KMS-11 (cell line): ENCODE measurements at regions not wholly inside any gene's neighbourhood (a gene's known extent, or its start where the extent isn't known, plus 50 kb on each side); places are given as distances from the start of the nearest gene placed in this dataset.

Experiments
- H2AFZ ChIP-seq: fragments of 200-600 bp; sonication (generic); 2 replicates; pipeline ENCODE4 v1.6.1; 2016; ENCODE audit warnings: antibody characterized with exemption, mixed run types, low read depth
- H3K27ac ChIP-seq: fragments of 200-600 bp; sonication (generic); 2 replicates; pipeline ENCODE4 v1.6.1; 2016; ENCODE audit warnings: mild to moderate bottlenecking, mixed run types
- H3K27me3 ChIP-seq: fragments of 200-600 bp; sonication (generic); 2 replicates; pipeline ENCODE4 v1.6.1; 2017; ENCODE audit warnings: mild to moderate bottlenecking, low read depth, mixed run types, moderate library complexity; ENCODE audit not compliant: insufficient read depth
- H3K36me3 ChIP-seq: fragments of 200-600 bp; sonication (generic); 2 replicates; pipeline ENCODE4 v1.6.1; 2017; ENCODE audit warnings: mild to moderate bottlenecking, mixed run types; ENCODE audit not compliant: insufficient read depth
- H3K4me1 ChIP-seq: fragments of 200-600 bp; sonication (generic); 2 replicates; pipeline ENCODE4 v1.6.1; 2016; ENCODE audit warnings: mild to moderate bottlenecking, low read depth, mixed run types; ENCODE audit not compliant: poor library complexity, severe bottlenecking
- H3K4me2 ChIP-seq: fragments of 200-600 bp; sonication (generic); 2 replicates; pipeline ENCODE4 v1.7.0; 2016; ENCODE audit warnings: mild to moderate bottlenecking, mixed run types
- H3K4me3 ChIP-seq: fragments of 200-600 bp; sonication (generic); IDR thresholded peaks from 2 replicates; pipeline ENCODE4 v1.6.1; 2017; ENCODE audit warnings: low read depth, low read length, mixed read lengths; ENCODE audit not compliant: insufficient read depth
- H3K79me2 ChIP-seq: fragments of 200-600 bp; sonication (generic); 2 replicates; pipeline ENCODE4 v1.6.1; 2016; ENCODE audit warnings: low read depth, mixed run types; ENCODE audit not compliant: insufficient read depth
- H3K9ac ChIP-seq: fragments of 200-600 bp; sonication (generic); 2 replicates; pipeline ENCODE4 v1.6.1; 2016; ENCODE audit warnings: mild to moderate bottlenecking, mixed run types
- H4K20me1 ChIP-seq: fragments of 200-600 bp; sonication (generic); 2 replicates; pipeline ENCODE4 v1.6.1; 2016; ENCODE audit warnings: mild to moderate bottlenecking, mixed run types; ENCODE audit not compliant: insufficient read depth
- CTCF ChIP-seq: fragments of 200-600 bp; sonication (generic); conservative IDR thresholded peaks from 2 replicates; pipeline ENCODE4 v1.6.1; 2017; ENCODE audit warnings: low read depth, mild to moderate bottlenecking, antibody characterized with exemption, low read length, moderate library complexity, mixed read lengths

GRCh38 chr2:161522796-161523195 is 101.4 kb upstream of the SLC4A10 start:
- H4K20me1 ChIP-seq: no peaks in the 10 kb centered on the region
- no peaks in the 10 kb centered on the region for H3K4me1 ChIP-seq
- H3K27ac ChIP-seq: no peak overlapping the region
- no peaks in the 10 kb centered on the region for H3K79me2 ChIP-seq
- no peak overlapping the region for H2AFZ ChIP-seq
- no peak overlapping the region for H3K4me2 ChIP-seq
- H3K27me3 ChIP-seq: no peaks in the 10 kb centered on the region
- H3K36me3 ChIP-seq: no peaks in the 10 kb centered on the region
- H3K9ac ChIP-seq: no peak overlapping the region
- H3K4me3 ChIP-seq: no peak overlapping the region
- TF ChIP-seq CTCF: no peak

- no peak for TF ChIP-seq CTCF
- Histone ChIP-seq H3K4me3 (no peak overlapping the region), H3K36me3 (no peaks in the 10 kb centered on the region), H3K9ac (no peak overlapping the region), H2AFZ (no peak overlapping the region), H4K20me1 (no peaks in the 10 kb centered on the region), H3K4me1 (no peaks in the 10 kb centered on the region), H3K27me3 (no peaks in the 10 kb centered on the region), H3K27ac (no peak overlapping the region), H3K4me2 (no peak overlapping the region), H3K79me2 (no peaks in the 10 kb centered on the region)
Measured at GRCh38 chr2:161533218-161533617, 91.0 kb upstream of the SLC4A10 start.

GRCh38 chr2:161546635-161547034 is 77.6 kb upstream of the SLC4A10 start:
- H3K27ac ChIP-seq: no peak overlapping the region
- H3K79me2 ChIP-seq: no peaks in the 10 kb centered on the region
- H3K4me1 ChIP-seq: no peaks in the 10 kb centered on the region

GRCh38 chr2:161547130-161547529 is 77.1 kb upstream of the SLC4A10 start:
- Histone ChIP-seq H3K36me3 (no peaks in the 10 kb centered on the region), H4K20me1 (no peaks in the 10 kb centered on the region), H3K27ac (no peak overlapping the region), H3K4me3 (no peak overlapping the region), H3K9ac (no peak overlapping the region), H3K4me1 (no peaks in the 10 kb centered on the region), H3K27me3 (no peaks in the 10 kb centered on the region), H3K79me2 (no peaks in the 10 kb centered on the region), H3K4me2 (no peak overlapping the region), H2AFZ (no peak overlapping the region)
- no peak for TF ChIP-seq CTCF

More at GRCh38 chr2:161546635-161547034, 77.6 kb upstream of the SLC4A10 start:
- H3K36me3 ChIP-seq: no peaks in the 10 kb centered on the region
- no peak overlapping the region for H2AFZ ChIP-seq
- no peaks in the 10 kb centered on the region for H4K20me1 ChIP-seq
- no peak overlapping the region for H3K4me3 ChIP-seq
- TF ChIP-seq CTCF: no peak
- H3K9ac ChIP-seq: no peak overlapping the region
- H3K27me3 ChIP-seq: no peaks in the 10 kb centered on the region
- no peak overlapping the region for H3K4me2 ChIP-seq
